ENCODE measurements at regions not wholly inside any gene's neighbourhood (a gene's known extent, or its start where the extent isn't known, plus 50 kb on each side); places are given as distances from the start of the nearest gene placed in this dataset.

GRCh38 chr9:126556560-126557250 is 57.0 kb upstream of the LMX1B start:
- H3K4me3 ChIP-seq (ENCODE audit: low read length) = no peak overlapping the region
- DNase-seq (ENCODE audit: low read depth) = no peak
- no peak for TF ChIP-seq CTCF (conservative IDR thresholded peaks at IDR 0.05; ENCODE audit: low read length)

GRCh38 chr9:126558051-126558665 is 55.6 kb upstream of the LMX1B start:
- H3K4me3 ChIP-seq (ENCODE audit: low read length) = no peak overlapping the region
- peak; percentile 98 for TF ChIP-seq CTCF (conservative IDR thresholded peaks at IDR 0.05; ENCODE audit: low read length)
- peak; percentile 24 for DNase-seq (ENCODE audit: low read depth)

GRCh38 chr9:126559296-126559695 is 54.4 kb upstream of the LMX1B start:
- no peak overlapping the region for H3K4me3 ChIP-seq (ENCODE audit: low read length)
- DNase-seq (ENCODE audit: low read depth) = no peak
- no peak for TF ChIP-seq CTCF (conservative IDR thresholded peaks at IDR 0.05; ENCODE audit: low read length)

GRCh38 chr9:126561582-126561981 is 52.1 kb upstream of the LMX1B start:
- DNase-seq (ENCODE audit: low read depth) = peak; percentile 5
- H3K4me3 ChIP-seq (ENCODE audit: low read length) = no peak overlapping the region
- TF ChIP-seq CTCF (conservative IDR thresholded peaks at IDR 0.05; ENCODE audit: low read length) = no peak

GRCh38 chr9:126563556-126563955 is 50.2 kb upstream of the LMX1B start:
- no peak overlapping the region for H3K4me3 ChIP-seq (ENCODE audit: low read length)
- DNase-seq (ENCODE audit: low read depth) = no peak
- no peak for TF ChIP-seq CTCF (conservative IDR thresholded peaks at IDR 0.05; ENCODE audit: low read length)
